D341Med (cell line): ENCODE measurements at regions not wholly inside any gene's neighbourhood (a gene's known extent, or its start where the extent isn't known, plus 50 kb on each side); places are given as distances from the start of the nearest gene placed in this dataset.
"Not testable (repeated sequence)": the region's sequence is repeated elsewhere in the genome, so short reads cannot be mapped to it uniquely, and the experiment has no call there.

ENCODE experiments used
- DNase-seq: peaks from one replicate; pipeline ENCODE4 v3.0.0; 2012; ENCODE audit warnings: low spot score

GRCh38 chr1:58251430-58252073 is 295.0 kb downstream of the OMA1 start:
- peak; percentile 32 for DNase-seq

DNA sequence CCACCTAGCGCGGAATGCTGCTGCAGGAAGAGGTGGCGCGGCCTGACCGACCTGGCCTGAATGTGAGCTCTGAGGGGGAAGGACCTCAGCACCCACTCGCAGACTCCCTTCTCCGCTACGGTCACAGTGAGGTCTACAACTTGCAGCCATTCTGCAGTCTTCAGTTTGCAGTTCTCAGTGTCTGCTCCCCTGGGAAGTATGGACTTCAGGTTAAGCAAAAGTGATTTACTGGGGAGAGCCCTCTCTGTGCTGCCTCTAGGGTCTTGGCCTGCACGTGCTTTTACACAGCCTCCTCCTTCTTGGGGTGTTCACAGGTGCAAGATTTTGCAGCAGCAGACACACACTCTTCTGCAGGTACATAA is 296.0 kb downstream of the OMA1 start:
- DNase-seq: no peak

- DNase-seq: peak; percentile 58
Observed at GRCh38 chr1:58249737-58250586, 296.6 kb downstream of the OMA1 start.

DNA sequence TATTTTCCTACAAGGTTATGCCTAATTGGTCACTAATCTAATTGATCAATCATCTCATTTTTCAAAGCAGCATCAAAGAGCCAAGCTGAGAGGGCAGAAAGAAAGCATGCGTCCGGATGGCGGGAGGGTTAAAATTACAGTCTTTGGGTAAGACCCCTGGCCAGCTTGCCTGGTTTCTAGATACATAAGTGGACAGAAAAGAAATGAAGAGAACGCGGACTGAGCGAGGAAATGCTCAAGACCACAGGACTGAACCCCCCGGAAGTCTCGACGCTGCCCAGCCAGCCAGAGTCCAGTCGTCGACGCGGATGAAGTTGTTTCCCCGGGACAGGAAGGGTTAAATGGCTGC is 297.2 kb downstream of the OMA1 start:
- no peak for DNase-seq

DNA sequence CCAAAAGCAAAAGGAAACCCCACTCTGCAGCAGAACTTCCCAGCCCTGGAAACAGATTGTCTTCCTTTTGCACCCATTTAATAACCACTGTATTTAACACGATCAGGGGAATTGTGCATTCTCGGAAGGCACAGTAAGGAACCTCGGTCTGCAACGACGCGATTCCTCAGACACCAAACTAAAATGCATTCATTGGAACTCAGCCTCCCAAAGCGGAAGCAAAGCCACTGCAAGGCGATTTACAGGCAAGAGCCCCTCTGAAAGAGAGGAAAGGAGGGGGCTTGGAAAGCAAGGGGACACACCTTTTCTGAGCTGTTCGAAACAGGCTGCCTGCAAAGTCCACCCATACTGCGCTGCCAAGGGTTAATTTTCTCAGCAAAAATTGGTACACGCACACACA is 297.7 kb downstream of the OMA1 start:
- no peak for DNase-seq

- DNase-seq: no peak
Observed at GRCh38 chr1:58248072-58248471, 298.5 kb downstream of the OMA1 start.

- DNase-seq: no peak
Observed at GRCh38 chr1:58246549-58246948, 300.0 kb downstream of the OMA1 start.

GRCh38 chr1:58244872-58245271 is 301.7 kb downstream of the OMA1 start:
- no peak for DNase-seq

DNA sequence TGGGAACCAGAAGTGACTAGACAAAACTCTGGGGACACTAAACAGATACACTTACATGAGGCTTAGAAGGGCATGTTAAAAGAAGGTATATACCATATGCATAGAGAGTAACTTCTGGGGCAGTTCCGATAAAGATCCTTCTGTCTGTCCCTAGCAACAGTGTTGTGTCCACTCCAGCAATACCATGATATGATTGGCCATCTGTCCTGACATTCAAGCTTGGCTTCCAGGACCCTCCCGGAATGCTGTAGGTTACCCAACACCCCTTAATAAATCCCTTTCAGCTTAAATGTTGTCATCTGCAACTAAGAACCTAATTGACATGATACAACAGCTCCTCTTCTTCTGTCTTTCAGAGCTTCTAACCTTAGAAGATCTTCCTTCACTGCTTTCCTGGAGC is 307.7 kb downstream of the OMA1 start:
- no peak for DNase-seq

DNA sequence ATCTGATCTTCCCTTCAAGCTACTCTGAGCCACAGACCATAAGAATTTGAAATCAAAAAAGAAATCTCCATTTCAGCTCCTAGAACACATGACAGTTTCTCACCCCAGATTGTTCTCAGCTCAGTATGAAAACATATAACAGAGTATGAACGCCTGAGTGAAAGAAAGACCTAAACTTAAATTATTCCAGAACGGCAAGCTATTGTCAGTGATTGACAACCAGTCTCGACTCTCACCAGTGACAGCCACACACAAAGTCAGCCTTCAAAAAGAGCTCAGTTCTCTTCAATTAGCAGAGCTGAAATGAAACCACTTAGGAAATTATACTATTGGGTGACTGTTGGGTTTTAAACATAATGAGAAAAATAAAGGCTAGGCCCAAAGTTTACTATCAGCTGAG is 312.8 kb downstream of the OMA1 start:
- no peak for DNase-seq

DNA sequence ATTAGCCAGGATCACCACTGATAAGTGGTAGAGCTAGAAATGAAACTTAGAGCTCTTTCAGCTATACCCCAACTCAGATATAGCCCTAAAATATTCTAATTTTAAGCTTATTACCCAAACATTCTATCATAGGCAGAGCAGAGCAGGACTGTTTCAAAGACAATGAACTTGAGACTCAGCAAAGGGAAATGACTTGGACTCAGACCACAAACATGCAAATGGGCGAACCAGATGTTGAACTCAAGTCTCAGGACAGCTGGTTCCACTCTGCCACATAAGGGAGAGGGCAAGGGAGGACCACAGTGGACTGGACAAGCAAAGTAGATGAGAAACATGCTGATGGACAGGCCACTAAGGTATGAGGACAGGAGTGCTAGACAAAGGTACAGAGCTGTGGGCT is 315.3 kb downstream of the OMA1 start:
- DNase-seq: no peak

GRCh38 chr1:58227604-58228003 is 318.9 kb downstream of the OMA1 start:
- DNase-seq: no peak

- peak; percentile 25 for DNase-seq
Observed at GRCh38 chr1:58223522-58223921, 323.0 kb downstream of the OMA1 start.

DNA sequence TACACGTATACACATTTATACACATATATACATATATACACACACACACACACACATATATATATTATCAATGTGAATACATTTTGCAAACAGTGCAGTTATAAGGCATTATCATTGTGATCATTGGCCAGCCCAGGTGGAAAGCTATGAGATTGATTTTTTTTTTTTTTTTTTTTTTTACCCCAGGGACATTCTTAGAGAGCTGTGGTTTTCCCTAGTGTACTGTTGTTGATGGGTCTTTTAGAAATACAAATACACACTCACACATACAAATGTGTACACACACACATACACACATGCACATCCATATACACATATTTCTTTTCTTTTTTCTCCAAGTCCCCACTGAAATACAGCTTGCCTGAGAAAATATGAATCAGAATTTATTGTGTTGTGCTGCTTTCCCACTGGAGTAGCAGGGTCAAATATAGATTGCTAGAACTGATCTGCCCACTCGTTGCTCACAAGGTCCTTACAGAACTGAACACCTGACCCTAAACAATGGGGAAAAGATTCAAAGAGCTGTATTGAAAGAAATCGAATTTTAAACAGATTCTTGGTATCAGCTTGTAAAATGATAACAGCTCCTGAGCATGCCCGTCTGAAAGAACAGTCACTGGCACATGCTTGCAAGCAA is 325.6 kb downstream of the OMA1 start:
- DNase-seq: no peak

DNA sequence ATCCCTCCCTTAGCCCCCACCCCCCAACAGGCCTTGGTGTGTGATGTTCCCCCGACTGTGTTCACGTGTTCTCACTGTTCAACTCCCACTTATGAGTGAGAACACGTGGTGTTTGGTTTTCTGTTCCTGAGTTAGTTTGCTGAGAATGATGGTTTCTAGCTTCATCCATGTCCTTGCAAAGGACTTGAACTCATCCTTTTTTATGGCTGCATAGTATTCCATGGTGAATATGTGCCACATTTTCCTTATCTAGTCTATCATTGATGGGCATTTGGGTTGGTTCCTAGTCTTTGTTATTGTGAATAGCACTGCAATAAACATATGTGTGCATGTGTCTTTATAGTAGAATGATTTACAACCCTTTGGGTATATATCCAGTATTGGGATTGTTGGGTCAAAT is 330.4 kb downstream of the OMA1 start:
- DNase-seq: not testable (repeated sequence)

- no peak for DNase-seq
Observed at GRCh38 chr1:58214674-58215073, 331.9 kb downstream of the OMA1 start.

GRCh38 chr1:58211869-58212268 is 334.7 kb downstream of the OMA1 start:
- no peak for DNase-seq

GRCh38 chr1:58209575-58209974 is 337.0 kb downstream of the OMA1 start:
- no peak for DNase-seq

DNA sequence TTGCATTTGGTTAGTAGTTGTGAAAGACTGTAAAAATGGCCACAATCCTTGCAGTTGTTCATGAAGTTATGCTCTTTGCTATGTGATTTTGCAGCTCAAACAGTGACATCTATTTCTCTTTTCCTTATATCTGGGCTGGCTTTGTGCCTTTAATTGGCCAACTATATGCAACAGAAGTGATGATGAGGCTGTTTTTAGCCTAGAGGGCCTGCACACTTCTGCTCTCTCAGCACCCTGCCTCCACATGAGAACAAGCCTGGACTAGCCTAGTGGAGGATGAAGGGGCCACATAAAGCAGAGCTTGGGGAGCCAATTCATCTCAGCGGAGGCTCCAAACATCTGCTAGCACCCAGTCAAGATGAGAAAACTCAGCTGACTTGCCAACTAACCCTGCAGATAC is 339.8 kb downstream of the OMA1 start:
- no peak for DNase-seq

GRCh38 chr1:58204284-58204683 is 342.2 kb downstream of the OMA1 start:
- no peak for DNase-seq

DNA sequence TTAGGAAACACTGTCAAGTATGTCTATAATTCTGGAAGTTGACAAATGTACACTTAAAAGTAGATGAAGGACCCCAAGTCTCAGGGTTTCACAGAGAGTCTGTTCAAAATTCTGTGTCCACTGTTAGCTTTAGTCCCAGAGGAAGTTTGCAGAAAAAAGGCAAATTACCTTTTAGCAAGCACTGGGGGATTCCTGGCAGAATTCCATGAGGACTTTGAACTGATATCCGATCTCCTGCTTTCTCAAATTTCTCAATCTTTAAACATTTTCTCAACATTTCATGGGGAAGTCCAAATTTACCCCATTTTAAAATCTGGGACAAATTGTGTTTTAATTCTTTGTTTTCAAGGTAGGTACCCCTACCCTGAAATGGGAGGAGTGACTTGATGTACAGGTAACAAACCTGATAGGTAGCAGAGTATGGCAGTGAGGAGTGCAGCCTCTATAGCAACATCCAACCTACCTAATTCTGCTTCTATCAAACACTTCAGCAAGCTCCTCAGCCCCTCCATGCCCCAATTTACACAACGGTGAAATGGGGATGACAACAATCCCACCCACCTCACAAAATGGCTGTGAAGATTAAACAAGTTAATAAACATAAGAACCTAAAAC is 344.9 kb downstream of the OMA1 start:
- no peak for DNase-seq

- no peak for DNase-seq
Observed at GRCh38 chr1:58200437-58200836, 346.1 kb downstream of the OMA1 start.

DNA sequence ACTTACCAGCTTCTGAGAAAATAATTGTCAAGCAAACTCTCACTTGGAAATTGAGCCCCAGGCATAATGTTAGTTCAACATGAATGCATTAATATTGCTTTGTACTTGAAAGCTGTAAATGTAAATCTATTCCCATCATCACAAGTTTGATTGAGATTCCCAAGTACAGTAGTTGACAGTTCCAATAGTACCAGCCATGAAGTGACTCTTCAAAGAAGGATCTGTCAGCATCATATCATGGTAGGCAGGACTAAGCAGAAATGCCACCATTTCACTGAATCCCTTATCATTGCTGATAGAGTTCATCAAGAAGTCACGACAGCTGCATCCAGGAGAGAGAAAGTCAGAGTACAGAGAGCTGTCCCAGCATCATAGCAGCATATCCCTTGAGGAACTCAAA is 348.7 kb downstream of the OMA1 start:
- no peak for DNase-seq
